ENCODE measurements at regions not wholly inside any gene's neighbourhood (a gene's known extent, or its start where the extent isn't known, plus 50 kb on each side); places are given as distances from the start of the nearest gene placed in this dataset.

GRCh38 chr1:69157046-69157756 is 410.5 kb upstream of the LRRC7 start:
- DNase-seq (ENCODE audit: missing footprints): no peak
- intact Hi-C loops (cut with DNase I): no loop called here
- ATAC-seq: no peak

- ATAC-seq (no peak), DNase-seq (ENCODE audit: missing footprints) (no peak)
- intact Hi-C loops (cut with DNase I): no loop called here
Measured at GRCh38 chr1:69163241-69163640, 404.5 kb upstream of the LRRC7 start.

GRCh38 chr1:69163779-69164178 is 403.9 kb upstream of the LRRC7 start:
- intact Hi-C loops (cut with DNase I): no loop called here
- ATAC-seq: no peak
- DNase-seq (ENCODE audit: missing footprints): no peak

GRCh38 chr1:69167876-69168275 is 399.8 kb upstream of the LRRC7 start:
- no peak for DNase-seq (ENCODE audit: missing footprints)
- no peak for ATAC-seq
- intact Hi-C loops (cut with DNase I): no loop called here

- ATAC-seq: no peak
- intact Hi-C loops (cut with DNase I): no loop called here
- DNase-seq (ENCODE audit: missing footprints): no peak
Measured at GRCh38 chr1:69171248-69171647, 396.5 kb upstream of the LRRC7 start.

GRCh38 chr1:69172003-69173000 is 395.4 kb upstream of the LRRC7 start:
- ATAC-seq (no peak), DNase-seq (ENCODE audit: missing footprints) (no peak)
- intact Hi-C loops (cut with DNase I): no loop called here

- intact Hi-C loops (cut with DNase I): no loop called here
- DNase-seq (ENCODE audit: missing footprints): no peak
- no peak for ATAC-seq
Measured at GRCh38 chr1:69175053-69175452, 392.7 kb upstream of the LRRC7 start.

- intact Hi-C loops (cut with DNase I): no loop called here
- DNase-seq (ENCODE audit: missing footprints) (no peak), ATAC-seq (no peak)
Measured at GRCh38 chr1:69180358-69180757, 387.4 kb upstream of the LRRC7 start.

- intact Hi-C loops (cut with DNase I): no loop called here
Measured at GRCh38 chr1:69185378-69185777, 382.3 kb upstream of the LRRC7 start.

GRCh38 chr1:69191335-69191734 is 376.4 kb upstream of the LRRC7 start:
- DNase-seq (ENCODE audit: missing footprints): no peak
- intact Hi-C loops (cut with DNase I): no loop called here
- ATAC-seq: no peak

More at GRCh38 chr1:69185378-69185777, 382.3 kb upstream of the LRRC7 start:
- ATAC-seq (no peak), DNase-seq (ENCODE audit: missing footprints) (no peak)

GRCh38 chr1:69195136-69195535 is 372.6 kb upstream of the LRRC7 start:
- DNase-seq (ENCODE audit: missing footprints) (no peak), ATAC-seq (no peak)
- intact Hi-C loops (cut with DNase I): no loop called here

GRCh38 chr1:69196071-69196470 is 371.7 kb upstream of the LRRC7 start:
- ATAC-seq (no peak), DNase-seq (ENCODE audit: missing footprints) (no peak)
- intact Hi-C loops (cut with DNase I): no loop called here

- intact Hi-C loops (cut with DNase I): no loop called here
- DNase-seq (ENCODE audit: missing footprints) (no peak), ATAC-seq (no peak)
Measured at GRCh38 chr1:69197816-69198215, 369.9 kb upstream of the LRRC7 start.

- DNase-seq (ENCODE audit: missing footprints) (no peak), ATAC-seq (no peak)
- intact Hi-C loops (cut with DNase I): no loop called here
Measured at GRCh38 chr1:69201716-69202115, 366.0 kb upstream of the LRRC7 start.

- DNase-seq (ENCODE audit: missing footprints) (no peak), ATAC-seq (no peak)
- intact Hi-C loops (cut with DNase I): no loop called here
Measured at GRCh38 chr1:69203166-69203565, 364.6 kb upstream of the LRRC7 start.

- ATAC-seq (no peak), DNase-seq (ENCODE audit: missing footprints) (no peak)
- intact Hi-C loops (cut with DNase I): no loop called here
Measured at GRCh38 chr1:69213644-69214043, 354.1 kb upstream of the LRRC7 start.

- DNase-seq (ENCODE audit: missing footprints): no peak
- intact Hi-C loops (cut with DNase I): no loop called here
- no peak for ATAC-seq
Measured at GRCh38 chr1:69215883-69216282, 351.8 kb upstream of the LRRC7 start.

- intact Hi-C loops (cut with DNase I): no loop called here
- DNase-seq (ENCODE audit: missing footprints) (no peak), ATAC-seq (no peak)
Measured at GRCh38 chr1:69220672-69221071, 347.1 kb upstream of the LRRC7 start.

GRCh38 chr1:69221524-69221923 is 346.2 kb upstream of the LRRC7 start:
- DNase-seq (ENCODE audit: missing footprints) (no peak), ATAC-seq (no peak)
- intact Hi-C loops (cut with DNase I): no loop called here

GRCh38 chr1:69223156-69223555 is 344.6 kb upstream of the LRRC7 start:
- ATAC-seq (no peak), DNase-seq (ENCODE audit: missing footprints) (no peak)
- intact Hi-C loops (cut with DNase I): no loop called here

Data from Right ventricle myocardium inferior (tissue), 1 donor.